Type B pancreatic cell (in vitro differentiated cells): ENCODE measurements at regions not wholly inside any gene's neighbourhood (a gene's known extent, or its start where the extent isn't known, plus 50 kb on each side); places are given as distances from the start of the nearest gene placed in this dataset.

Source experiments
- DNase-seq: peaks from one replicate; pipeline ENCODE4 v3.0.0; 2021; ENCODE audit warnings: mixed read lengths; ENCODE audit not compliant: unreplicated experiment; ENCODE audit errors: extremely low spot score
- H3K27ac Mint-ChIP-seq: 2 replicates; pipeline ENCODE4 v1.8.0; 2021; ENCODE audit warnings: mild to moderate bottlenecking, mixed read lengths
- H3K27me3 Mint-ChIP-seq: 2 replicates; pipeline ENCODE4 v1.8.0; 2021; ENCODE audit warnings: mixed read lengths
- H3K36me3 Mint-ChIP-seq: 2 replicates; pipeline ENCODE4 v1.8.0; 2021; ENCODE audit warnings: mixed read lengths
- H3K4me1 Mint-ChIP-seq: one replicate; pipeline ENCODE4 v1.8.0; 2021; ENCODE audit warnings: mixed read lengths; ENCODE audit not compliant: unreplicated experiment
- H3K4me3 Mint-ChIP-seq: 2 replicates; pipeline ENCODE4 v1.8.0; 2021; ENCODE audit warnings: mild to moderate bottlenecking, mixed read lengths
- H3K9me3 Mint-ChIP-seq: 2 replicates; pipeline ENCODE4 v1.8.0; 2021; ENCODE audit warnings: mixed read lengths
- CTCF ChIP-seq: fragments of 200-600 bp; sonication (generic); conservative IDR thresholded peaks from 2 replicates; pipeline ENCODE4 v1.5.0; 2021; ENCODE audit warnings: antibody characterized with exemption, mild to moderate bottlenecking

- Mint-ChIP-seq H3K27ac (no peak overlapping the region), H3K4me1 (no peaks in the 10 kb centered on the region), H3K36me3 (no peaks in the 10 kb centered on the region), H3K4me3 (no peak overlapping the region), H3K9me3 (no peaks in the 10 kb centered on the region), H3K27me3 (no peaks in the 10 kb centered on the region)
- TF ChIP-seq CTCF: no peak
- DNase-seq: no peak
Measured at GRCh38 chr5:136613230-136613629, 247.9 kb upstream of the TRPC7 start.

DNA sequence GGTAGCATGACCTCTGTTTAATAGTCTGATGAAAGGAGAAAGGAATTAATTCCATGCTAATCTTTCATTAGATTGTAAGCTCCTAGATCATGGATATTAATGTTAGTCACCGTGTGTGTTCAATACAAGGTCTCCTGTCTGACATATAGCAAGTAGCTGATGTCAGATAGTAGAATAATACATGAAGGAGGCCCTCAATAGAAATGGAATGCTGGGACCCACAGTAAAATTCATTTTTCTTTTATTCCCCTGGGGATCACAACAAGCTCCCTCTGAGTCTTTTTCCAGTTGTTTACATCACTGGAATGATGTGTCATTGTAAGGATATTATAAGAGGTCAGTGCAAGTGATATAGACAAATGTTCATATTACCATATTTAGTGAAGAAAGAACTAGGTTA is 240.3 kb upstream of the TRPC7 start:
- Mint-ChIP-seq H3K9me3 (peaks cover 4% of the 10 kb centered on the region), H3K36me3 (no peaks in the 10 kb centered on the region), H3K4me1 (no peaks in the 10 kb centered on the region), H3K27me3 (peaks cover 3% of the 10 kb centered on the region), H3K4me3 (no peak overlapping the region), H3K27ac (no peak overlapping the region)
- DNase-seq: no peak
- no peak for TF ChIP-seq CTCF

GRCh38 chr5:136600306-136600705 is 235.0 kb upstream of the TRPC7 start:
- TF ChIP-seq CTCF: no peak
- peaks cover 4% of the 10 kb centered on the region for H3K9me3 Mint-ChIP-seq
- no peak overlapping the region for H3K4me3 Mint-ChIP-seq
- no peak overlapping the region for H3K27ac Mint-ChIP-seq
- peaks cover 5% of the 10 kb centered on the region for H3K27me3 Mint-ChIP-seq
- H3K36me3 Mint-ChIP-seq: no peaks in the 10 kb centered on the region
- no peak for DNase-seq
- H3K4me1 Mint-ChIP-seq: no peaks in the 10 kb centered on the region

DNA sequence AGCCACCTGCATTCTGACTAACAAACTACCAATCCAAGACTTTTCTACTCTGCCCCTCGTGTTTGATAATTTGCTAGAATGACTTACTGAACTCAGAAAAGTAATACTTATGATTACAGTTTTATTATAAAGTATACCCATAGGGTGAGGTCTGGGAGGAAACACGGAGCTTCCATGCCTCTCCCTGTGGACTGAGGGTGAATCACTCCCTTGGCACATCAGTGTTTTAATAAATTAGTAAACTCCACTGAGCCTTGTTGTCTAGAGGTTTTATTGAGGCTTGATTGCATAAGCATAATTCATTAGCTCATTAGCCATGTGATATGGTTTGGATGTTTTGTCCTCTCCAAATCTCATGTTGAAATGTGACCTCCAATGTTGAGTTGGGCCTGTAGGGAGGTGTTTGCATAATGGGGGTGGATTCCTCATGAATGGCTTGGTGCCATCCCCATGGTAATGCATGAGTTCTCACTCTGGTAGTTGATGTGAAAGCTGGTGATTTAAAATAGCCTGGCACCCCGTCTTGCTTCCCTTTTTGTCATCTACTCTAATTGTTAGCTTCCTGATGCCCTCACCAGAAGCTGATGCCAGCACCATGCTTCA is 233.6 kb upstream of the TRPC7 start:
- no peaks in the 10 kb centered on the region for H3K36me3 Mint-ChIP-seq
- H3K4me1 Mint-ChIP-seq: no peaks in the 10 kb centered on the region
- H3K27me3 Mint-ChIP-seq: peaks cover 5% of the 10 kb centered on the region
- no peak for TF ChIP-seq CTCF
- no peak overlapping the region for H3K27ac Mint-ChIP-seq
- no peak overlapping the region for H3K4me3 Mint-ChIP-seq
- peaks cover 4% of the 10 kb centered on the region for H3K9me3 Mint-ChIP-seq
- DNase-seq: no peak

GRCh38 chr5:136594416-136594815 is 229.1 kb upstream of the TRPC7 start:
- H3K36me3 Mint-ChIP-seq: no peaks in the 10 kb centered on the region
- no peaks in the 10 kb centered on the region for H3K4me1 Mint-ChIP-seq
- H3K4me3 Mint-ChIP-seq: no peak overlapping the region
- TF ChIP-seq CTCF: no peak
- no peak for DNase-seq
- peaks cover 3% of the 10 kb centered on the region for H3K27me3 Mint-ChIP-seq
- no peaks in the 10 kb centered on the region for H3K9me3 Mint-ChIP-seq
- H3K27ac Mint-ChIP-seq: no peak overlapping the region

- H3K4me1 Mint-ChIP-seq: no peaks in the 10 kb centered on the region
- H3K27ac Mint-ChIP-seq: no peak overlapping the region
- no peak for DNase-seq
- H3K4me3 Mint-ChIP-seq: no peak overlapping the region
- H3K9me3 Mint-ChIP-seq: no peaks in the 10 kb centered on the region
- H3K27me3 Mint-ChIP-seq: peaks cover 13% of the 10 kb centered on the region
- H3K36me3 Mint-ChIP-seq: no peaks in the 10 kb centered on the region
- TF ChIP-seq CTCF: no peak
Measured at GRCh38 chr5:136590581-136590980, 225.2 kb upstream of the TRPC7 start.
